Rectal smooth muscle tissue (tissue), 1 donor: ENCODE measurements at regions not wholly inside any gene's neighbourhood (a gene's known extent, or its start where the extent isn't known, plus 50 kb on each side); places are given as distances from the start of the nearest gene placed in this dataset.
"Not testable (repeated sequence)": the region's sequence is repeated elsewhere in the genome, so short reads cannot be mapped to it uniquely, and the experiment has no call there.

Experiments
- H3K27ac ChIP-seq: one replicate; pipeline ENCODE4 v1.7.0; 2013; ENCODE audit warnings: low read depth, low read length, inconsistent platforms
- H3K27me3 ChIP-seq: one replicate; pipeline ENCODE4 v1.7.0; 2013; ENCODE audit warnings: low read length; ENCODE audit not compliant: control insufficient read depth, insufficient read depth
- H3K36me3 ChIP-seq: one replicate; pipeline ENCODE4 v1.7.0; 2013; ENCODE audit warnings: low read length; ENCODE audit not compliant: control insufficient read depth, insufficient read depth
- H3K4me1 ChIP-seq: one replicate; pipeline ENCODE4 v1.7.0; 2013; ENCODE audit warnings: low read length; ENCODE audit not compliant: control insufficient read depth, insufficient read depth
- H3K4me3 ChIP-seq: one replicate; pipeline ENCODE4 v1.7.0; 2013; ENCODE audit warnings: low read length
- H3K9ac ChIP-seq: one replicate; pipeline ENCODE4 v1.7.0; 2013; ENCODE audit warnings: low read length

DNA sequence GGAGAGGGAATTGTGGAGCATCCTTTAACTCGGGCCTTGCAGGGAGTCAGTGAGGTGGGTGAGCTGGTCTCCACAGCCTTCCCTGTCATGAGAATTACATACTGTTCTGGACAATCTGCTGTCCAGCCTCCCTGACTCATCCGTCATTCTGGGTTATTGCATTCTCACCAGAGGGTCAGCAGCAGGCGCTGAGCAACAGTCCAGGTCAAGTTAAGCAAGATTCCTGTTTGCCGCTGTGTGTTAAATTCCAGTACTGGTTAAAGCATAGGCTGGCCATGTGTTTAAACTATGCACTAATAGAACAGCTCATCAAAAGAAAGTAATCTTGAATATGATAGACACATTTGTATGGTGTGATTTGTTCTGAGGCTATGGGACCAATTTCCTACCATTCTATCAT is 167.1 kb upstream of the LRRC61 start:
- H3K9ac ChIP-seq, H3K36me3 ChIP-seq, H3K27me3 ChIP-seq, H3K4me3 ChIP-seq, H3K27ac ChIP-seq, H3K4me1 ChIP-seq: not testable (repeated sequence)

DNA sequence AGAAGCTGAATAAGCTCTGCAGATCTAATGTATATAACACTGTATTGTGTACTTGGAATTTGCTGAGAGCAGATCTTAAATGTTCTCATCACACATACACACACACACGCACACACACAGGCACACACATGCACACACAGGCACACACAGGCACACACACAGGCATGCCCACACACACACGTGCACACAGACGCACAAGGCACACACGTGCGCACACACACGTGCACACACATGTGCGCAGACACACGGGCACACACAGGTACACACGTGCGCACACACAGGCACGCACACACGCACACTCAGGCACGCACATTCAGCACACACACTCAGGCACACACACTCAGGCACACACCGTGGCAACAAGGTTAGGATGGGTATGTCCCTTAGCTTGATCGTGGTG is 164.5 kb upstream of the LRRC61 start:
- not testable (repeated sequence) for H3K4me3 ChIP-seq, H3K4me1 ChIP-seq, H3K9ac ChIP-seq, H3K27ac ChIP-seq, H3K27me3 ChIP-seq, H3K36me3 ChIP-seq

DNA sequence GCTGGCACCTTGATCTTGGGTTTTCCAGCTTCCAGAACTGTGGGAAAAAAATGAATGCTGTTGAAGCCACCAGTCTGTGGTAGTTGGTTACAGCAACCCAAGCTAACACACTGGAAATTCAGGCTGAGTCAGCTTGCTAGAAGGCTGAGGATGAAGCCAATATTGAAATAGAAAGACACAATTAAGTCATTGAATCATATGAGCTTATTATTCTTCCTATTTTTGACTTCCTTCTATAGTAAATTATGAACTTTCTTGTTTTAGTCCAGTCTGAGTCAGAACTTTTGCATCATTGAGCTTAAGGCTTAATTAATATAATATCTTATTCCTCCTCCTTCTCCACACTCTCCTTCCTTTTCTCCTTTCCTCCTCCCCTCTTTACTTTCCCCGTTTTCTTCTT is 153.6 kb upstream of the LRRC61 start:
- not testable (repeated sequence) for H3K27ac ChIP-seq, H3K36me3 ChIP-seq, H3K4me3 ChIP-seq, H3K27me3 ChIP-seq, H3K9ac ChIP-seq, H3K4me1 ChIP-seq

DNA sequence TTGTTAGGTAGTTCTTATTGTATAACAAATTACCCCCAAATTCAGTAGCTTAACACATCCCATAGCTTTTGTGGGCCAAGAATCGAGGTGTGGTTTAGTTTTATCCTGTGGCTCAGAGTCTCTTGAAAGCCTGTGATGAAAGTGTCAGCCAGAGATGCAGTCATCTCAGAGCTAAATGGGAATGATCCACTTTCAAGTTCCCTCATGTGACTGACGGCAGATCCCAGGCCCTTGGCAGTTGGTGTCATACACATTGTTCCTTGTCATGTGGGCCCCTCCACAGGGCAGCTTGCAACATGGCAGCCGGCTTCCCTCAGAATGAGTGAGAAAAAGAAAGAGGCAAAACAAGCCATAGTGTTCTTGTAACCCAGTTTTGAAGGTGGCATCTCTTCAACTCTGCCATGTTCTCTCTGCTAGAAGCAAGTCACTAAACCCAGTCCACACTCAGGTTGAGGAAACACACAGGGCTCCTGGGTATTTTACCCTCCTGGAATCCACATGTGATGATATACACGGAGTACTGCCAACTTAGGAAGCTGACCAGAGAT is 153.1 kb upstream of the LRRC61 start:
- H3K27me3 ChIP-seq, H3K27ac ChIP-seq, H3K4me3 ChIP-seq, H3K4me1 ChIP-seq, H3K36me3 ChIP-seq, H3K9ac ChIP-seq: not testable (repeated sequence)

DNA sequence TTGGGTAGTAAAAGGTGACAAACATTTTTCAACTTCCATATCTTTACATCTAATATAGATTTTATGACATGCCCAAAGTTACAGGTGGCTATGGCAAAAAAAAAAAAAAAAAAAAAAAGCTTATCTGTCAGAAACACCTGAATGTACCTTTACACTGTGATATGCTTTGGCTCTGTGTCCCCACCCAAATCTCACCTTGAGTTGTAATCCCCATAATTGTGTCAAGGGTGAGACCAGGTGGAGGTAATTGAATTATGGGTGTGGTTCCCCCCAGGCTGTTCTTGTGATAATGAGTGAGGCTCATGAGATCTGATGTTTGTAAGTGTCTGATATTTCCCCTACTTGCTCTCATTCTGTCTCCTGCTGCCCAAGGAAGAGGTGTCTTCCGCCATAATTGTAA is 139.6 kb upstream of the LRRC61 start:
- not testable (repeated sequence) for H3K4me1 ChIP-seq, H3K4me3 ChIP-seq, H3K27ac ChIP-seq, H3K36me3 ChIP-seq, H3K9ac ChIP-seq, H3K27me3 ChIP-seq

DNA sequence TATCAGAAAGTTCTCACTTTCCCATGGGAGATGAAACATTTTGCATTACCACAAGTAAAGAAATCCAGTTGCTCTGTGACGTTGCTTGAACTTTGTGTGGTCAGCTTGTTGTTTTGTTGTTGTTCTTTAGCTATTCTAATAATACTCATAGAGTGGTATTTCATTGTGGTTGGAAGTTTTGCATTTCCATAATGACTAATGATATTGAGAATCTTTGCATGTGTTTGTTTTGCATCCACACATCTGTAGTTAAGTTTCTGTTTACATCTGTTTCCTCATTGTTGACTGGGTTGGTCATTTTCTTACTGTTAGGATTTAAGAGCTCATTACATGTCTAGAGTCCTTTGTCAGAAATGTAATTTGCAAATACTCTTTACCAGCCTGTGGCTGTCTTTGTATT is 133.2 kb upstream of the LRRC61 start:
- H3K9ac ChIP-seq, H3K4me1 ChIP-seq, H3K36me3 ChIP-seq, H3K27ac ChIP-seq, H3K4me3 ChIP-seq, H3K27me3 ChIP-seq: not testable (repeated sequence)

DNA sequence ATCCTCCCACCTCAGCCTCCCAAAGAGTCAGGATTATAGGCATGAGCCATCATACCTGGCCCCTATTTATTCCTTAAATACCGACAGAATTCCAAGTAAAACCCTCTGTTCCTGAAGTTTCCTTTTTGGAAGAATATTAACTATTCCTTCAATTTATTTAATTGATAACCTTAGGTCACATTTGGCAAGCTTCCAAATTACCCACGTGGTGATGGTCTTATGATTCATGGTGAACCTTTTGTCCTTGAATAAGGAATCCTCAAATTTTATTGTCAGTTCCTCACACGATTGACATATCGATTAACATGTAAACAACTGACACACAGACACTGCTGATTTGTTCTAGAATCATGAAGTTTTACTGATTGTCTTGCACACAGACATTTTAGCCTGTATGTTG is 130.6 kb upstream of the LRRC61 start:
- not testable (repeated sequence) for H3K4me3 ChIP-seq, H3K9ac ChIP-seq, H3K36me3 ChIP-seq, H3K27me3 ChIP-seq, H3K4me1 ChIP-seq, H3K27ac ChIP-seq

DNA sequence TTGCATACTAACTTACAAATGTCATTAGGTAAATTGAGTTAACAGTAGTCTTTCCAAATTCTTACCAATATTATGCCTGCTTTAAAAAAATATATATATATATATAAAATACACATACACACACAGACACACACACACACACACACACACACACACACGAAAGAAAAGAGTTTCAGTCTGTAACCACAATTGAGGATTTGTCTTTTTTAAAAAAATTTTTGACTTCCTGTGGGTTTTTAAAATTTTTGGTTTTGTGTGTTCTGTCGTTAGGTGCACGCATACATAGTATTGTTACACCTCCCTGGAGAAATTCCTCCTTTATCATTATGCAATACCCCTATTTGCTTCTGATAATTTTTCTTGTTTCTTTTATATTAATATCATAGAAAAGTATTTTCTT is 129.3 kb upstream of the LRRC61 start:
- H3K27ac ChIP-seq, H3K4me1 ChIP-seq, H3K4me3 ChIP-seq, H3K27me3 ChIP-seq, H3K36me3 ChIP-seq, H3K9ac ChIP-seq: not testable (repeated sequence)
